HL-60 (cell line): ENCODE measurements at regions not wholly inside any gene's neighbourhood (a gene's known extent, or its start where the extent isn't known, plus 50 kb on each side); places are given as distances from the start of the nearest gene placed in this dataset.
"Not testable (repeated sequence)": the region's sequence is repeated elsewhere in the genome, so short reads cannot be mapped to it uniquely, and the experiment has no call there.

Experiments used
- DNase-seq, 2 experiments: peaks; one replicate each; pipeline ENCODE4 v3.0.0-alpha.2; 2010 to 2020; ENCODE audit warnings: low read depth in 1 of 2, low spot score in 1 of 2
- H3K27ac ChIP-seq: fragments of 250-450 bp; sonication (Bioruptor Pico); replicated peaks from 2 replicates; pipeline ENCODE4 v1.5.1; 2020; ENCODE audit warnings: mild to moderate bottlenecking, moderate library complexity
- H3K27me3 ChIP-seq: fragments of 250-450 bp; sonication (Bioruptor Pico); 2 replicates; pipeline ENCODE4 v1.5.1; 2021; ENCODE audit warnings: mild to moderate bottlenecking, moderate library complexity; ENCODE audit not compliant: insufficient read depth, poor library complexity, severe bottlenecking
- H3K4me3 ChIP-seq: replicated peaks from 2 replicates; pipeline ENCODE4 v1.5.1; 2011; ENCODE audit warnings: mild to moderate bottlenecking, control low read depth, low read length; ENCODE audit not compliant: insufficient read depth
- CTCF ChIP-seq: IDR thresholded peaks from one replicate; pipeline ENCODE4 v1.5.1; 2011; ENCODE audit warnings: low read length, control low read depth, inconsistent platforms; ENCODE audit not compliant: insufficient read depth
- GABPA ChIP-seq: IDR thresholded peaks from 2 replicates; pipeline ENCODE4 v1.6.1; 2012; ENCODE audit warnings: low read depth
- POLR2AphosphoS5 ChIP-seq: IDR thresholded peaks from 2 replicates; pipeline ENCODE4 v1.6.1; 2012; ENCODE audit warnings: low read depth
- REST ChIP-seq: IDR thresholded peaks from 2 replicates; pipeline ENCODE4 v1.6.1; 2012; ENCODE audit warnings: low read depth; ENCODE audit not compliant: insufficient replicate concordance
- SPI1 ChIP-seq: IDR thresholded peaks from 2 replicates; pipeline ENCODE4 v1.6.1; 2012; ENCODE audit warnings: low read depth, mild to moderate bottlenecking, borderline replicate concordance

GRCh38 chr3:180421721-180422120, 180.2 kb upstream of the TTC14 start:
- no peak for DNase-seq
- Histone ChIP-seq H3K27me3 (no peaks in the 10 kb centered on the region), H3K27ac (no peak overlapping the region; the same call in 1 of the 2 replicates), H3K4me3 (no peak overlapping the region)
- TF ChIP-seq CTCF (no peak), GABPA (no peak), SPI1 (no peak), REST (no peak), POLR2AphosphoS5 (no peak)

GRCh38 chr3:180424305-180424704, 177.7 kb upstream of the TTC14 start:
- not testable (repeated sequence) for DNase-seq, H3K27me3 ChIP-seq, H3K4me3 ChIP-seq, H3K27ac ChIP-seq

GRCh38 chr3:180430896-180431295, 171.1 kb upstream of the TTC14 start:
- Histone ChIP-seq H3K27me3 (no peaks in the 10 kb centered on the region), H3K27ac (no peak overlapping the region), H3K4me3 (no peak overlapping the region)
- DNase-seq, result no peak
- TF ChIP-seq REST, result no peak
- no peak for TF ChIP-seq SPI1
- TF ChIP-seq GABPA, result no peak
- no peak for TF ChIP-seq CTCF
- no peak for TF ChIP-seq POLR2AphosphoS5

- Histone ChIP-seq H3K27me3 (no peaks in the 10 kb centered on the region), H3K27ac (no peak overlapping the region), H3K4me3 (no peak overlapping the region)
- TF ChIP-seq GABPA (no peak), REST (no peak), SPI1 (no peak), CTCF (no peak), POLR2AphosphoS5 (no peak)
- DNase-seq, result no peak
Measured at GRCh38 chr3:180433152-180433551, 168.8 kb upstream of the TTC14 start.
